ENCODE measurements at regions not wholly inside any gene's neighbourhood (a gene's known extent, or its start where the extent isn't known, plus 50 kb on each side); places are given as distances from the start of the nearest gene placed in this dataset.

DNA sequence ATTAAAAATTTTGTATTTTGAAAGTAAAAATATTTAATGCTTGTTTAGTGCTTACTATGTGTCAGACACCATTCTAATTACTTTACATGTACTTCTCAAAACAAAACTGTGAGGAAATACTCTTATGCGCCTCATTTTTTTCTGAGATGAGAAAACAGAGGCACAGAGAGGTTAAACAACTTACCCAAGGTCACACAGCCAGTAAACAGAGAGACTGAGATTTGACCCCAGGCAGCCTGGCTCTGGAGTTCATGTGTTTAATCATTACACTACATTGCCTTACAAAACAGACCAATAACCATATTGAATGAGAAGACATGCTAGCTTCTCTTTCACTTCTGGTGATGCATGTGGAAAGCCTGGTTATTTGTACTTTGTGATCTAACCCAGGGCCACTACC is 86.3 kb downstream of the IGSF1 start:
- Histone ChIP-seq H3K27me3 (ENCODE audit: control insufficient read depth in 3 of 3, insufficient read depth in 3 of 3, low read length in 2 of 3) (peaks cover 4 to 24% (median 19%) of the 10 kb centered on the region in 3 donors), H3K27ac (ENCODE audit: low read depth in 1 of 2, low read length in 1 of 2) (no peak overlapping the region), H3K36me3 (ENCODE audit: control insufficient read depth in 4 of 4, insufficient read depth in 4 of 4, low read length in 4 of 4) (no peaks in the 10 kb centered on the region), H3K4me3 (no peak overlapping the region), H3K4me1 (ENCODE audit: control insufficient read depth in 5 of 5, insufficient read depth in 5 of 5, low read length in 5 of 5) (no peaks in the 10 kb centered on the region), H3K9ac (ENCODE audit: insufficient read depth in 1 of 2, low read length in 2 of 2) (no peak overlapping the region), H3K9me3 (ENCODE audit: control insufficient read depth in 4 of 4, insufficient read depth in 3 of 4, low read length in 3 of 4) (no peaks in the 10 kb centered on the region)
- TF ChIP-seq, protein P1, sequence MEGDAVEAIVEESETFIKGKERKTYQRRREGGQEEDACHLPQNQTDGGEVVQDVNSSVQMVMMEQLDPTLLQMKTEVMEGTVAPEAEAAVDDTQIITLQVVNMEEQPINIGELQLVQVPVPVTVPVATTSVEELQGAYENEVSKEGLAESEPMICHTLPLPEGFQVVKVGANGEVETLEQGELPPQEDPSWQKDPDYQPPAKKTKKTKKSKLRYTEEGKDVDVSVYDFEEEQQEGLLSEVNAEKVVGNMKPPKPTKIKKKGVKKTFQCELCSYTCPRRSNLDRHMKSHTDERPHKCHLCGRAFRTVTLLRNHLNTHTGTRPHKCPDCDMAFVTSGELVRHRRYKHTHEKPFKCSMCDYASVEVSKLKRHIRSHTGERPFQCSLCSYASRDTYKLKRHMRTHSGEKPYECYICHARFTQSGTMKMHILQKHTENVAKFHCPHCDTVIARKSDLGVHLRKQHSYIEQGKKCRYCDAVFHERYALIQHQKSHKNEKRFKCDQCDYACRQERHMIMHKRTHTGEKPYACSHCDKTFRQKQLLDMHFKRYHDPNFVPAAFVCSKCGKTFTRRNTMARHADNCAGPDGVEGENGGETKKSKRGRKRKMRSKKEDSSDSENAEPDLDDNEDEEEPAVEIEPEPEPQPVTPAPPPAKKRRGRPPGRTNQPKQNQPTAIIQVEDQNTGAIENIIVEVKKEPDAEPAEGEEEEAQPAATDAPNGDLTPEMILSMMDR (IDR thresholded peaks at IDR 0.05; ENCODE audit: control extremely low read depth, extremely low read depth): no peak
- DNase-seq (no peak), ATAC-seq (ENCODE audit: insufficient read depth, low FRiP score) (no peak)
- 89 to 93% methylated on average over 1 of the region's 1 CpG for WGBS, 2 donors

DNA sequence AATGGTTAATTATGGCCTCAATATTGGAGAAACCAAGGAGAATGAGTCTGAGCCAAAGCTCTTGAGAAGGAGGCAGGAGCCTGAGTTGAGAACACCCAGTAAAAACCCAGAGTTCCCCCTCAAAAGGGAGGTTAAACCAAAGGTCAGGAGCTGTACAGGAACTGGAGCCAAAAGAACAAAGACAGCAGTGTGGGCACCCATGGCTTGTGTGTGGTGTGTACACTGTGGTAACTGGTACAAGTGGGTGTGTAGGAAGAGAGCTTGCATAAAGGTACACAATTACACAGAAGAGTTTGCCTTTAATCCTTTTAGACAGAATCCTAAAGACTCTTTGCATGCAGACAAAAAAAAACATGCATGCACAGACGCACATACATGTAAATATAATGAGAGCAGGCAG is 87.1 kb downstream of the IGSF1 start:
- ATAC-seq (ENCODE audit: insufficient read depth, low FRiP score) (no peak), DNase-seq (peak in 1 of 3 donors; percentile 32)
- TF ChIP-seq, protein P1 (IDR thresholded peaks at IDR 0.05; ENCODE audit: control extremely low read depth, extremely low read depth): no peak
- Histone ChIP-seq H3K36me3 (ENCODE audit: control insufficient read depth in 4 of 4, insufficient read depth in 4 of 4, low read length in 4 of 4) (no peaks in the 10 kb centered on the region), H3K9me3 (ENCODE audit: control insufficient read depth in 4 of 4, insufficient read depth in 3 of 4, low read length in 3 of 4) (no peaks in the 10 kb centered on the region), H3K27me3 (ENCODE audit: control insufficient read depth in 3 of 3, insufficient read depth in 3 of 3, low read length in 2 of 3) (peaks cover 4 to 27% (median 19%) of the 10 kb centered on the region in 3 donors), H3K4me1 (ENCODE audit: control insufficient read depth in 5 of 5, insufficient read depth in 5 of 5, low read length in 5 of 5) (no peaks in the 10 kb centered on the region), H3K9ac (ENCODE audit: insufficient read depth in 1 of 2, low read length in 2 of 2) (no peak overlapping the region), H3K4me3 (no peak overlapping the region), H3K27ac (ENCODE audit: low read depth in 1 of 2, low read length in 1 of 2) (no peak overlapping the region)
- 49 to 75% methylated on average over 1 of the region's 1 CpG for WGBS, 2 donors

DNA sequence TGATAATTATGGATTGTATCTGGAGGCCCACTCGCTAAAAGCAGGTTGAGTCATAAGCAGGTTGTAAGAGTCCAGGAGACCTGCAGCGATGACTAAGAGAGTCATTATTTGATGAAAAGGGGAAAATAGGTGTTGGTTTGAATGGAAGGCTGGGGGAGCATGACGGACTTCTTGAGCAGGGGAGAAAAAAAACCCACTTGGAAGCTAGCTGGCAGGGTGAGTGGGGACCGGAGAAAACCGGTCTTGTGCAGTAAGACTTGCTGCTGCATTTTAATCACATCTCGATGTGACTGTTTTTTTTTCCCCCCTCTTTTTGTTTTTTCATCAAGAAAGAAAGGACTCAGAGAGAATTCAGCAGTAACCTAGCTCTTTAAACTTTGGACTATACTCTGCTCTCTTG is 90.0 kb downstream of the IGSF1 start:
- Histone ChIP-seq H3K27me3 (ENCODE audit: control insufficient read depth in 3 of 3, insufficient read depth in 3 of 3, low read length in 2 of 3) (peaks cover 4 to 35% (median 15%) of the 10 kb centered on the region in 3 donors), H3K27ac (ENCODE audit: low read depth in 1 of 2, low read length in 1 of 2) (no peak overlapping the region), H3K4me1 (ENCODE audit: control insufficient read depth in 5 of 5, insufficient read depth in 5 of 5, low read length in 5 of 5) (no peaks in the 10 kb centered on the region), H3K9me3 (ENCODE audit: control insufficient read depth in 4 of 4, insufficient read depth in 3 of 4, low read length in 3 of 4) (no peaks in the 10 kb centered on the region), H3K9ac (ENCODE audit: insufficient read depth in 1 of 2, low read length in 2 of 2) (no peak overlapping the region), H3K36me3 (ENCODE audit: control insufficient read depth in 4 of 4, insufficient read depth in 4 of 4, low read length in 4 of 4) (no peaks in the 10 kb centered on the region), H3K4me3 (no peak overlapping the region)
- no peak for ATAC-seq (ENCODE audit: insufficient read depth, low FRiP score)
- 63 to 81% methylated on average over 6 of the region's 6 CpGs for WGBS, 2 donors
- TF ChIP-seq, protein P1 (IDR thresholded peaks at IDR 0.05; ENCODE audit: control extremely low read depth, extremely low read depth): no peak
- peak in 1 of 3 donors; percentile 66 for DNase-seq

DNA sequence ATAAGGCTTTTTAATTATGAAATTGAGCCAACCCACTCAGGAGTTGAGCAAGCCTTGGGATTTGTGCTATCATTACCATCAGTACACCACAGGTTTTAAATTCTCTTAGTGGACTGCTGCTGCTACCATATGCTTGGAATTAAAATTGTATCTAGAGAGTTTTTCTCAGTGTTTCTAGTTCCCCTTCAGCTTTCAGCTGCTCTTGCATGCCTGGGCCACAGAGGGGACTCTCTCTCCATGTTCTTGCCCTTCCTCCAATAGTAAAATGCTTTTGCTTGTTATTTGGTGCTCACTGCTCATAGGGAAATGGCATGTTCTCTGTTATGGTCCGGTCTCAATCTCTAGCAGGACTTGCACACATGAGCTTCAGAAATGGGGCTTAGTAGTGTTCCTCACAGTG is 101.9 kb downstream of the IGSF1 start:
- Histone ChIP-seq H3K27ac (ENCODE audit: low read depth in 1 of 2, low read length in 1 of 2) (no peak overlapping the region), H3K9ac (ENCODE audit: insufficient read depth in 1 of 2, low read length in 2 of 2) (no peak overlapping the region), H3K27me3 (ENCODE audit: control insufficient read depth in 3 of 3, insufficient read depth in 3 of 3, low read length in 2 of 3) (peaks cover 0 to 6% (median 0%) of the 10 kb centered on the region in 3 donors), H3K9me3 (ENCODE audit: control insufficient read depth in 4 of 4, insufficient read depth in 3 of 4, low read length in 3 of 4) (peaks cover 0 to 4% (median 0%) of the 10 kb centered on the region in 4 donors), H3K36me3 (ENCODE audit: control insufficient read depth in 4 of 4, insufficient read depth in 4 of 4, low read length in 4 of 4) (no peaks in the 10 kb centered on the region), H3K4me1 (ENCODE audit: control insufficient read depth in 5 of 5, insufficient read depth in 5 of 5, low read length in 5 of 5) (no peaks in the 10 kb centered on the region), H3K4me3 (no peak overlapping the region)
- DNase-seq (peak in 1 of 3 donors; percentile 4), ATAC-seq (ENCODE audit: insufficient read depth, low FRiP score) (no peak)
- WGBS, 2 donors: 70 to 88% methylated on average over 1 of the region's 1 CpG
- TF ChIP-seq, protein P1 (IDR thresholded peaks at IDR 0.05; ENCODE audit: control extremely low read depth, extremely low read depth): no peak

Data from lung (tissue), 11 donors.